Progenitor cell of endocrine pancreas (in vitro differentiated cells): ENCODE measurements at regions not wholly inside any gene's neighbourhood (a gene's known extent, or its start where the extent isn't known, plus 50 kb on each side); places are given as distances from the start of the nearest gene placed in this dataset.

Experiments
- DNase-seq: peaks from one replicate; pipeline ENCODE4 v3.0.0; 2021; ENCODE audit warnings: low spot score; ENCODE audit not compliant: unreplicated experiment
- H3K27ac Mint-ChIP-seq: 2 replicates; pipeline ENCODE4 v1.8.0; 2021; ENCODE audit warnings: mild to moderate bottlenecking, moderate library complexity, mixed read lengths
- H3K27me3 Mint-ChIP-seq: 2 replicates; pipeline ENCODE4 v1.8.0; 2021; ENCODE audit warnings: mixed read lengths
- H3K36me3 Mint-ChIP-seq: 2 replicates; pipeline ENCODE4 v1.8.0; 2022; ENCODE audit warnings: mixed read lengths; ENCODE audit not compliant: insufficient read depth
- H3K4me1 Mint-ChIP-seq: 2 replicates; pipeline ENCODE4 v1.8.0; 2021; ENCODE audit warnings: low read depth, mixed read lengths
- H3K4me3 Mint-ChIP-seq: 2 replicates; pipeline ENCODE4 v1.8.0; 2021; ENCODE audit warnings: low read depth, mild to moderate bottlenecking, moderate library complexity, mixed read lengths
- H3K9me3 Mint-ChIP-seq: 2 replicates; pipeline ENCODE4 v1.8.0; 2021; ENCODE audit warnings: low read depth, mixed read lengths
- TF ChIP-seq, protein P1 (sequence below): fragments of 200-600 bp; sonication (generic); IDR thresholded peaks from one replicate; pipeline ENCODE4 v1.5.0; 2021; ENCODE audit warnings: antibody characterized with exemption, mild to moderate bottlenecking; ENCODE audit not compliant: unreplicated experiment

DNA sequence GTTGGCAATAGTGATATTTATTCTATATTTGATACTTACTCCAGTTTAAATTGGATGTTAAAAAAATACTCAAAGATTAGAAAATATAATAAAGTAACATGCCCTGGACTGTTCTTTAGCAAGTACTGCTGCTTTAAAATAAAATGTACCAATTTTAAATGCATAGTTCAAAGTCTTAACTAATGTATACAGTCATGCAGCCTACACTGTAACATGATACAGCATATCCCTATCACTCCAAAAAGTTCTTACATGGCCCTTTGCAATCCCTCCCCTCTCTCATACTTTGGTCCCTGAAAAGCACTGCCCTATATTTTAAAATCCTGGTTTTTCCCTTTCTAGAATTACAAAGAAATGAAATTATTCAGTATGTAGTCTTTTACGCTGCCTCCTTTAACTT lies 726.6 kb downstream of the LTN1 start:
- Mint-ChIP-seq H3K4me3 (no peak overlapping the region), H3K27ac (no peak overlapping the region), H3K9me3 (no peaks in the 10 kb centered on the region), H3K27me3 (no peaks in the 10 kb centered on the region), H3K4me1 (peaks cover 1% of the 10 kb centered on the region), H3K36me3 (no peaks in the 10 kb centered on the region)
- no peak for DNase-seq
- TF ChIP-seq, protein P1, sequence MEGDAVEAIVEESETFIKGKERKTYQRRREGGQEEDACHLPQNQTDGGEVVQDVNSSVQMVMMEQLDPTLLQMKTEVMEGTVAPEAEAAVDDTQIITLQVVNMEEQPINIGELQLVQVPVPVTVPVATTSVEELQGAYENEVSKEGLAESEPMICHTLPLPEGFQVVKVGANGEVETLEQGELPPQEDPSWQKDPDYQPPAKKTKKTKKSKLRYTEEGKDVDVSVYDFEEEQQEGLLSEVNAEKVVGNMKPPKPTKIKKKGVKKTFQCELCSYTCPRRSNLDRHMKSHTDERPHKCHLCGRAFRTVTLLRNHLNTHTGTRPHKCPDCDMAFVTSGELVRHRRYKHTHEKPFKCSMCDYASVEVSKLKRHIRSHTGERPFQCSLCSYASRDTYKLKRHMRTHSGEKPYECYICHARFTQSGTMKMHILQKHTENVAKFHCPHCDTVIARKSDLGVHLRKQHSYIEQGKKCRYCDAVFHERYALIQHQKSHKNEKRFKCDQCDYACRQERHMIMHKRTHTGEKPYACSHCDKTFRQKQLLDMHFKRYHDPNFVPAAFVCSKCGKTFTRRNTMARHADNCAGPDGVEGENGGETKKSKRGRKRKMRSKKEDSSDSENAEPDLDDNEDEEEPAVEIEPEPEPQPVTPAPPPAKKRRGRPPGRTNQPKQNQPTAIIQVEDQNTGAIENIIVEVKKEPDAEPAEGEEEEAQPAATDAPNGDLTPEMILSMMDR: no peak

DNA sequence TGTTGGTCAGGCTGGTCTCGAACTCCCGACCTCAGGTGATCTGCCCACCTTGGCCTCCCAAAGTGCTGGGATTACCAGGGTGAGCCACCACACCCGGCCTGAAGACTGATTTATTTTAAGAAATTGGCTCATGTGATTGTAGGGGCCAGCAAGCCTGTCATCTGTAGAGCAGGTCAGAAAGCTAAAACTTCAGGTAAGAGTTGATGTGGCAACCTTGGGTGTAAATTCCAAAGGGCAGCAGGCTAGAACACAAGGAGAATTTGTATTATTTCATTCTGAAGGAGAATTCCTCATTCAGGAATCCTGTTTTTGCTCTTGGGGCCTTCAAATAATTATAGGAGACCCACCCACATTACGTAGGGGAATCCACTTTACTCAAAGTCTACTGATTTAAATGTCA lies 728.7 kb downstream of the LTN1 start:
- H3K9me3 Mint-ChIP-seq: no peaks in the 10 kb centered on the region
- H3K4me3 Mint-ChIP-seq: no peak overlapping the region
- H3K27me3 Mint-ChIP-seq: no peaks in the 10 kb centered on the region
- TF ChIP-seq, protein P1: no peak
- no peak for DNase-seq
- H3K36me3 Mint-ChIP-seq: no peaks in the 10 kb centered on the region
- H3K27ac Mint-ChIP-seq: no peak overlapping the region
- H3K4me1 Mint-ChIP-seq: peaks cover 1% of the 10 kb centered on the region

DNA sequence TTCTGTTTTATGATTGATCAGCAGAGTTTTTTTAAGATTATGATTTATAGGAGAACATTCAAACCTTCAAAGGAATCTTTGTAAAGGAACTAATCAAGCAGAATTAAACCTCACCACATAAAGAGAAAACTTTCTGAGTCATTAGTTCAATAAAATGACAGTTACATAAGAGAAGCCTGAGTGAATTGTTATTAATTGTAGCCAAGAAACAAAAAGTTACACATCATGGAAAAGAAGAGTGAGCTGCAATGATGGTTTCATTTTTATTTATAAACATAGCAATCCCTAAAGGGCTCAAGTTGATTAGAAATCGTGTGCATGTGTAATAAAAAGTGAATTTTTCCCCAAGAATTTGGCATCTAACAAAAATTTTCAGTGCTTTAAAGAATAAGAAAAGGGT lies 731.4 kb downstream of the LTN1 start:
- no peaks in the 10 kb centered on the region for H3K9me3 Mint-ChIP-seq
- no peaks in the 10 kb centered on the region for H3K27me3 Mint-ChIP-seq
- peaks cover 13% of the 10 kb centered on the region for H3K4me1 Mint-ChIP-seq
- DNase-seq: no peak
- no peak overlapping the region for H3K27ac Mint-ChIP-seq
- no peaks in the 10 kb centered on the region for H3K36me3 Mint-ChIP-seq
- TF ChIP-seq, protein P1: no peak
- H3K4me3 Mint-ChIP-seq: no peak overlapping the region

DNA sequence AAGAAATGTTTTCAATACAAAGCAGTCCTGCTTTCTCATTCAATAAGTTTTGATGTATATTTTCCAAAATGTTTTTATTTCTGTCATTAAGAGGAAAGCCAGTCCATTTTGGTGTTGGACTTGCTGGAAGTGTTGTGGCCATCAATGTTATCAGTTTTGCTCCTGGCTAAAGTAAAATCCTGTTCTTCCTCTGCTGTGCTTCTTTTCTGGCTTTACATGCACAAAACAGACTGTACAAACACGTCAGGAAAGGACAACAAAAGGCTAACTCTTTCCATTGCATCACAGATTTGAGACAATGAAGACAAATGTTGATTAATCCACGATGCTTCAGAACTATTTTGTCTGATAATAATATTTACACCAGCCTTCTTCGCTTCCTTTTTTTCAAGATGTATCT lies 735.4 kb downstream of the LTN1 start:
- no peaks in the 10 kb centered on the region for H3K27me3 Mint-ChIP-seq
- no peaks in the 10 kb centered on the region for H3K36me3 Mint-ChIP-seq
- no peak for DNase-seq
- H3K4me3 Mint-ChIP-seq: no peak overlapping the region
- no peaks in the 10 kb centered on the region for H3K9me3 Mint-ChIP-seq
- H3K4me1 Mint-ChIP-seq: peaks cover 23% of the 10 kb centered on the region
- TF ChIP-seq, protein P1: no peak
- peak overlapping the region; percentile 84 for H3K27ac Mint-ChIP-seq

DNA sequence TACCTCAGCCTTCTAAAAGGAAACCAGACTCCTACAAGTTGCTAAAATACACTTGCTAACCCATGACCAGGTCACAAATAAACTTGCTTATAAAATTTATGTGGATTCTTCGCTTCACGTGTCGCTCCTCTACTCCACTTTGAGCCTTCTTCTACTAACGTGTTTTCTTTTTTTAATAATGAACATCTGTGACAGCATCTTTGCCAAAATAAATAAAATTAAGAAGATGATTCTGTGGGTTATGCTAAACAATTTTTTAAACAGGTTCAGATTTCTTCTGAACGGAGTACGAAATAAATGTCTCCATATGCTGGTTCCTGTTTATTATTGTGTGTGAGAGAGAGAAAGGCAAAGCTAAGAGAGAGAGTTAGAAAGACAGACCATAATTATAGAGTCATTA lies 735.8 kb downstream of the LTN1 start:
- no peaks in the 10 kb centered on the region for H3K9me3 Mint-ChIP-seq
- no peaks in the 10 kb centered on the region for H3K27me3 Mint-ChIP-seq
- H3K27ac Mint-ChIP-seq: peak overlapping the region; percentile 84
- TF ChIP-seq, protein P1: no peak
- no peak for DNase-seq
- H3K36me3 Mint-ChIP-seq: no peaks in the 10 kb centered on the region
- H3K4me1 Mint-ChIP-seq: peaks cover 23% of the 10 kb centered on the region
- H3K4me3 Mint-ChIP-seq: no peak overlapping the region

DNA sequence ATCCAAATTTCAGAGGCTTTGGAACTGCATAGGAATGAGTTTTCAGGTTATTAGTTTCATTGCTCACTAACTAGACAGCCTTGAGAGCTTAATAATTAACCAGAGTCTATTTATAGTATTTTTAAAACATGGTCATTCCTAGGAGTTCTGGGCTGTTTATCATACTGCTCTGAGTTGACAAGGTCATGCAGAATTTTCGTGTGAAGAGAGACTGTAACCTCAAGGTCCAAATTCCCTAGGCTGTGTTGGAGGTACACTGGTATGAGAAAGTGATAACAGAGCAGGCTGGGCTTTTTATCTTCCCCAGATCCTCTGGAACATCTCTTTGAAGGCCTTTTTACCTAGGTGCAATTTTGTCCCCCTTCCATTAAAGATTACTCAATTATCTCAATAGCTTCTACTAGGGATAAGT lies 736.3 kb downstream of the LTN1 start:
- TF ChIP-seq, protein P1: no peak
- Mint-ChIP-seq H3K27me3 (no peaks in the 10 kb centered on the region), H3K4me3 (no peak overlapping the region), H3K9me3 (no peaks in the 10 kb centered on the region), H3K4me1 (peaks cover 23% of the 10 kb centered on the region), H3K36me3 (no peaks in the 10 kb centered on the region), H3K27ac (peak overlapping the region; percentile 84)
- no peak for DNase-seq
